SK-N-SH (cell line): ENCODE measurements at regions not wholly inside any gene's neighbourhood (a gene's known extent, or its start where the extent isn't known, plus 50 kb on each side); places are given as distances from the start of the nearest gene placed in this dataset.

Experiments used
- CTCF ChIA-PET: fragments of 300-600, 350-600 bp; formaldehyde crosslinking; extraction: SDS; loops from one replicate; lab custom pipeline; 2021; lab: Yijun Ruan, JAX
- POLR2A ChIA-PET: fragments of 350-600 bp; sonication (Branson Sonifier 250); formaldehyde crosslinking; extraction: SDS; loops from one replicate; lab custom pipeline; 2020; ENCODE audit warnings: antibody characterized with exemption, inconsistent platforms; lab: Yijun Ruan, JAX
- DNase-seq: peaks from one replicate; pipeline ENCODE4 v3.0.0; 2012
- H2AFZ ChIP-seq: fragments of 200-600 bp; sonication (generic); 2 replicates; pipeline ENCODE4 v1.8.1; 2016; ENCODE audit warnings: antibody characterized with exemption, mild to moderate bottlenecking, low read depth
- H3F3A ChIP-seq: fragments of 200-600 bp; sonication (generic); replicated peaks from 2 replicates; pipeline ENCODE3; 2016; ENCODE audit warnings: antibody characterized with exemption, mild to moderate bottlenecking; ENCODE audit not compliant: insufficient read depth
- H3K27ac ChIP-seq, 2 experiments: fragments of 200-500 bp in 1 of 2; fragments of 200-600 bp in 1 of 2; sonication (Bioruptor generic) in 1 of 2; sonication (generic), shearing (Covaris generic) in 1 of 2; 2 replicates each; pipeline versions ENCODE4 v1.5.1 to v1.6.1; 2014 to 2016; ENCODE audit warnings: low read depth in 2 of 2, inconsistent platforms in 1 of 2, low read length in 1 of 2, mild to moderate bottlenecking in 1 of 2, mixed read lengths in 1 of 2
- H3K27me3 ChIP-seq: fragments of 200-600 bp; sonication (generic), shearing (Covaris generic); 2 replicates; pipeline ENCODE4 v1.6.1; 2016; ENCODE audit warnings: mixed run types; ENCODE audit not compliant: insufficient read depth
- H3K36me3 ChIP-seq, 2 experiments: fragments of 200-500 bp in 1 of 2; fragments of 200-600 bp in 1 of 2; sonication (Bioruptor generic) in 1 of 2; sonication (generic) in 1 of 2; replicated peaks in 1 of 2; 2 replicates each; pipeline versions ENCODE3 to v1.5.1; 2014 to 2016; ENCODE audit warnings: low read length in 1 of 2, mild to moderate bottlenecking in 1 of 2; ENCODE audit not compliant: insufficient read depth in 2 of 2, control insufficient read depth in 1 of 2
- H3K4me1 ChIP-seq, 2 experiments: fragments of 200-500 bp in 1 of 2; fragments of 200-600 bp in 1 of 2; sonication (Bioruptor generic) in 1 of 2; sonication (generic), shearing (Covaris generic) in 1 of 2; 2 replicates each; pipeline versions ENCODE4 v1.5.1 to v1.6.1; 2014 to 2016; ENCODE audit warnings: low read depth in 1 of 2, low read length in 1 of 2, mixed run types in 1 of 2; ENCODE audit not compliant: insufficient read depth in 2 of 2, control insufficient read depth in 1 of 2
- H3K4me2 ChIP-seq: fragments of 200-600 bp; sonication (generic), shearing (Covaris generic); 2 replicates; pipeline ENCODE4 v1.6.1; 2017; ENCODE audit warnings: mixed run types
- H3K4me3 ChIP-seq, 2 experiments: fragments of 200-500 bp in 1 of 2; fragments of 200-600 bp in 1 of 2; sonication (Bioruptor generic) in 1 of 2; sonication (generic), shearing (Covaris generic) in 1 of 2; 2 replicates each; pipeline versions ENCODE4 v1.5.1 to v1.8.1; 2014 to 2016; ENCODE audit warnings: low read depth in 2 of 2, inconsistent platforms in 1 of 2, low read length in 1 of 2, mild to moderate bottlenecking in 1 of 2, mixed read lengths in 1 of 2, moderate library complexity in 1 of 2
- H3K79me2 ChIP-seq: fragments of 200-600 bp; sonication (generic); 2 replicates; pipeline ENCODE4 v1.8.1; 2017; ENCODE audit warnings: mild to moderate bottlenecking; ENCODE audit not compliant: insufficient read depth
- H3K9ac ChIP-seq: fragments of 200-600 bp; sonication (generic); 2 replicates; pipeline ENCODE4 v1.6.1; 2017; ENCODE audit warnings: mixed run types
- H3K9me2 ChIP-seq: fragments of 200-600 bp; sonication (generic); 2 replicates; pipeline ENCODE4 v1.6.1; 2017; ENCODE audit warnings: mixed run types
- H3K9me3 ChIP-seq: fragments of 200-600 bp; sonication (generic); 2 replicates; pipeline ENCODE4 v1.6.1; 2017; ENCODE audit warnings: mixed run types, mild to moderate bottlenecking, moderate library complexity
- H4K20me1 ChIP-seq: fragments of 200-600 bp; sonication (generic); 2 replicates; pipeline ENCODE4 v1.6.1; 2017; ENCODE audit warnings: mild to moderate bottlenecking, mixed run types; ENCODE audit not compliant: insufficient read depth
- CHD2 ChIP-seq: fragments of 150-350 bp; IDR thresholded peaks from 2 replicates; pipeline ENCODE4 v1.6.1; 2018; ENCODE audit warnings: low read length; ENCODE audit not compliant: partially characterized antibody
- FOSL2 ChIP-seq: IDR thresholded peaks from 2 replicates; pipeline ENCODE4 v1.4.0; 2012; ENCODE audit warnings: low read depth, mild to moderate bottlenecking, moderate library complexity, borderline replicate concordance
- NRF1 ChIP-seq: IDR thresholded peaks from 2 replicates; pipeline ENCODE4 v1.6.1; 2012; ENCODE audit warnings: low read depth, mild to moderate bottlenecking, low read length
- POLR2AphosphoS5 ChIP-seq: IDR thresholded peaks from 2 replicates; pipeline ENCODE4 v1.6.1; 2012; ENCODE audit warnings: low read depth, low read length
- RAD21 ChIP-seq: IDR thresholded peaks from 2 replicates; pipeline ENCODE4 v1.6.1; 2012; ENCODE audit warnings: mild to moderate bottlenecking, low read length
- REST ChIP-seq: IDR thresholded peaks from 2 replicates; pipeline ENCODE4 v1.6.1; 2012; ENCODE audit warnings: mild to moderate bottlenecking, low read depth, low read length, moderate library complexity
- TCF12 ChIP-seq: IDR thresholded peaks from 2 replicates; pipeline ENCODE4 v1.4.0; 2012
- USF1 ChIP-seq: IDR thresholded peaks from 2 replicates; pipeline ENCODE4 v1.4.0; 2012; ENCODE audit warnings: low read depth, borderline replicate concordance
- YY1 ChIP-seq: IDR thresholded peaks from 2 replicates; pipeline ENCODE4 v1.4.0; 2012; ENCODE audit warnings: low read depth, mild to moderate bottlenecking
- WGBS: methylation state at CpG from one replicate; pipeline ENCODE4 v1.1.6; 2017; ENCODE audit warnings: low lambda C conversion rate; 5-methylcytosine and 5-hydroxymethylcytosine counted together
- TF ChIP-seq, protein P1 (sequence below): fragments of 150-350 bp; IDR thresholded peaks from 2 replicates; pipeline ENCODE4 v1.6.1; 2016; ENCODE audit warnings: mild to moderate bottlenecking, low read depth, low read length

DNA sequence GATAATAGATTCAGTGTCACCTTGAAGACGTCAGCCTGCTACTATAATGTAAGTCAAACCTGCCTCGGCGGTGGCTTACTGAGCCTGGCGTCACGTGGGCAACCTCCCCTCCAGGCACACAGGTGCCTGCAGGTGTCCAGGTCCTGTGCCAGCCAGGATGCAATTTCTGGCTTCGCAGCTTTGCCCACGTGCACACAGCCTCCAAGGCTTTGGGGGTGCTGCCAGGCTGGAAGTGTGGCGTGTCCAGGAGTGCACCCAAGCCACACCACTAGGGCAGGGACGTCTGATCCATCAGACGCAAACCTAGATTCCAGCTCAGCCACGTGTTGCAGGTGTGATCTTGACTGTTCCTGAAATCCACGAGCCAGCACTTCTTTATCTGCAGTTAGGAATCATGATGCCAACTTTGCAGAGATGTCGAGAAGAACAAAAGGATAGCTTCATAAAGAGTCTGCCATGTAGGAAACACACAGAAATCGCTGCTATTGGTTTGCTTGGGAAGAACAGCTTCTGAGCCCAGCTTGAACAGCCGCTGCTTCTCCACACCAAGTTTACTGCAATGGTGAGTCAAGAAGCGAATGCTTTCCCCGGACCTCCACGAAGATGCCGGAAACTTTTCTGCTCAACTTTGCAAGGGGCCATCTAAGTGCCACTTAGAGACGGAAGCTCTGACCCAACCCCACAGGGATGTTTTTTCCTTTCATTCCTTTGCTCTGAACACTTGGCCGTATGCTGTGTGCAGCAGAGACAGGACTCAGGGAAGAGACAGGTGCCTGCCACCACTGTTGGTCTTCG is 84.2 kb upstream of the SALL3 start:
- H3K4me2 ChIP-seq = no peak overlapping the region
- peaks cover 16% of the 10 kb centered on the region; the same call in 1 of the 2 replicates for H3K27me3 ChIP-seq
- 11% methylated on average over 15 of the region's 22 CpGs for WGBS
- no peaks in the 10 kb centered on the region for H3K36me3 ChIP-seq
- H3K9me2 ChIP-seq = no peaks in the 10 kb centered on the region
- H2AFZ ChIP-seq = no peak overlapping the region
- no peaks in the 10 kb centered on the region for H3F3A ChIP-seq
- no peak overlapping the region for H3K27ac ChIP-seq
- H3K9me3 ChIP-seq = no peaks in the 10 kb centered on the region
- H3K9ac ChIP-seq = no peak overlapping the region
- no peaks in the 10 kb centered on the region for H3K79me2 ChIP-seq
- ChIA-PET POLR2A (no interaction called here), CTCF (interaction anchor here (1.5 to 1.6 kb wide), 2 partner anchors 16 to 90 kb away, joined by 3 to 6 read pairs; no protein-coding TSS in a partner anchor)
- H4K20me1 ChIP-seq = no peaks in the 10 kb centered on the region
- no peak for DNase-seq
- H3K4me1 ChIP-seq = no peaks in the 10 kb centered on the region
- TF ChIP-seq YY1 (no peak), RAD21 (no peak), CHD2 (no peak), NRF1 (no peak), USF1 (no peak), FOSL2 (no peak), POLR2AphosphoS5 (no peak), REST (no peak)
- no peak overlapping the region for H3K4me3 ChIP-seq

DNA sequence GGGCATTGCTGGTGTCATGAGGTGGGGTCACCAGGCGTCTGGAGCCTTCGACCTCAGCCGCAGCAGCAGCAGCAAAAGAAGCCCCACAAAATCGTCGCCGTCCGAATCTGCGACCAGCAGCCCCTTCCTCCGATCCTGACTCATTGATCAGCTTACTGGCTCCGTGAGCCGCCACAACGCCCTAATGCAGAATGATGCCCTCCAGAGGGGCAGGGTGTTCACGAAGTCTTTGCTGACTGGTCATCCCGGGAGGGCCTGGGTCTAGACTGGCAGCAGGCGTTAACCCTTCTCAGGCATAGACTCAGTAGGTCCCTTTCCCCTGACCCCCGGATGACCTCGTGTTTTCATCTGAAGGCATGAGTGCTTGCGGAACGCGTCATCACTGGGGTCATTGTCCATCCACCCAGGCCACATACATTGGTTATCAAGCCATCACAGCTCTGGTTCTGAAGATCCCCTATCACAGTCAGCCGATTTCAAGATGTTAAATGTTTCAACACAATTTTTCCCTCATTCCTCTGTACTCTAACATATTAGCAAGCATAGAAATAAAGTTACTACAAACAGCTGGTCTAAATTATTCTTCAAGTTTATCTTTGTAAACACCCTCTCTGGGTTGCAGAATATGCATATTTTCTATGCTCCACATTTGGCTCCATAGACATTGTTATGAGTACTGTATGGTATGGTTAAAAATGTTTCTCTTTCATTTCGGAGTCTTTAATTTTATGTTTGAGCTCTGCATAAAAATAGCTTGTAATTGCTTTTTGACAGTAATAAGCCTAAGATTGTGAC is 83.3 kb upstream of the SALL3 start:
- Histone ChIP-seq H3K4me1 (no peaks in the 10 kb centered on the region), H3K36me3 (no peaks in the 10 kb centered on the region), H3K9me3 (no peaks in the 10 kb centered on the region), H3K4me3 (no peak overlapping the region), H3K79me2 (no peaks in the 10 kb centered on the region), H3K9me2 (no peaks in the 10 kb centered on the region), H3F3A (no peaks in the 10 kb centered on the region), H2AFZ (no peak overlapping the region), H3K27me3 (peaks cover 16% of the 10 kb centered on the region; the same call in 1 of the 2 replicates), H4K20me1 (no peaks in the 10 kb centered on the region), H3K9ac (no peak overlapping the region), H3K27ac (no peak overlapping the region), H3K4me2 (no peak overlapping the region)
- no peak for TF ChIP-seq TCF12
- TF ChIP-seq, protein P1, sequence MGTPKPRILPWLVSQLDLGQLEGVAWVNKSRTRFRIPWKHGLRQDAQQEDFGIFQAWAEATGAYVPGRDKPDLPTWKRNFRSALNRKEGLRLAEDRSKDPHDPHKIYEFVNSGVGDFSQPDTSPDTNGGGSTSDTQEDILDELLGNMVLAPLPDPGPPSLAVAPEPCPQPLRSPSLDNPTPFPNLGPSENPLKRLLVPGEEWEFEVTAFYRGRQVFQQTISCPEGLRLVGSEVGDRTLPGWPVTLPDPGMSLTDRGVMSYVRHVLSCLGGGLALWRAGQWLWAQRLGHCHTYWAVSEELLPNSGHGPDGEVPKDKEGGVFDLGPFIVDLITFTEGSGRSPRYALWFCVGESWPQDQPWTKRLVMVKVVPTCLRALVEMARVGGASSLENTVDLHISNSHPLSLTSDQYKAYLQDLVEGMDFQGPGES = no peak
- 18% methylated on average over 5 of the region's 22 CpGs for WGBS
- POLR2A ChIA-PET = no interaction called here
- CTCF ChIA-PET = interaction anchor here (0.6 to 1.6 kb wide), 3 partner anchors 17 to 93 kb away, joined by 3 to 6 read pairs (median 3); no protein-coding TSS in a partner anchor
- no peak for DNase-seq
